GM18499 (cell line): ENCODE measurements at regions not wholly inside any gene's neighbourhood (a gene's known extent, or its start where the extent isn't known, plus 50 kb on each side); places are given as distances from the start of the nearest gene placed in this dataset.
"Not testable (repeated sequence)": the region's sequence is repeated elsewhere in the genome, so short reads cannot be mapped to it uniquely, and the experiment has no call there.

Source experiments
- ATAC-seq: cut with Tn5 transposase; IDR thresholded peaks from one replicate; pipeline ENCODE4 v1.9.1; 2021; ENCODE audit warnings: moderate number of reproducible peaks; ENCODE audit not compliant: insufficient read depth, unreplicated experiment

DNA sequence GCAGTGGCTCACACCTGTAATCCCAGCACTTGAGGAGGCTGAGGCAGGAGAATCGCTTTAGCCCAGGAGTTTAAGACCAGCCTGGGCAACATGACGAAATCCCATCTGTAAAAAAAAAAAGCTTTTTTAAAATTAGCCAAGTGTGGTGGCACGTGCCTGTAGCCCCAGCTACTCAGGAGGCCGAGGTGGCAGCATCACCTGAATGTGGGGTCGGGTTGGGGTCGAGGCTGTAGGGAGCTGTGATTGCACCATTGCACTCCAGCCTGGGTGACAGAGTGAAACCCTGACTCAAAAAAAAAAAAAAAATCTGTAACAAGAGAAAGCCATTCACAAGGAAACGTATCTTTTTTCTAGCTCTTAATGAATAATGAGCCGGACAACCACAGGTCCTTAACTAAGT, 74.7 kb upstream of the DLG1 start:
- no peak for ATAC-seq

DNA sequence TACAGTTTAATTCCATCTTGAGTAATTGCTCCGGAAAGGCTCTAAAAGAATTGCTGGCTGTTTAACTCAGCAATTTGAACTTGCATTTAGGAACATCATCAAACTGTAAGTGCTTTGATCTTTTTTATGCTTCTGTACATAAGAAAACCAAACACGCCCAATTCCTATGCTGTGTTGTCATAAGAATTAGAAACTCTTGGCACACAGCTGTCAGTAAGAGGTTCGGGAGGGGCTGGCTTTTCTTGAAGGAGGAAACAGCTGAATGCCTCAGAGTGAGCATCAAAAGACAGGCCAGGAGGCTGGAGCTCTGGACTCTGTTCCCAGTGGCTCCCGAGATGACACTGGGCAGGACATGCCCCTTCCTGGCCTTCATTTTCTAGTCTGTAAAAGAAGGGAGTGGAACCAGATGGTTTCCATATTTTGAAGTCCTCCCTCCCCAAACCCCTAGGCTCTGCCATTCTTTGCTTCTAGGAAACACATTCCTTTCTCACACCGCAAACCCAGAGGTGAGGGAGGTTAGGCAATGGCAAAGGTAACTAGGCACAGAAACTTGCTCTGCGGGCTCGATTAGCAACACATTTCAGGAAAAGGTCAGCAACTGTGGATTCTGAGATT, 73.7 kb upstream of the DLG1 start:
- ATAC-seq: no peak

DNA sequence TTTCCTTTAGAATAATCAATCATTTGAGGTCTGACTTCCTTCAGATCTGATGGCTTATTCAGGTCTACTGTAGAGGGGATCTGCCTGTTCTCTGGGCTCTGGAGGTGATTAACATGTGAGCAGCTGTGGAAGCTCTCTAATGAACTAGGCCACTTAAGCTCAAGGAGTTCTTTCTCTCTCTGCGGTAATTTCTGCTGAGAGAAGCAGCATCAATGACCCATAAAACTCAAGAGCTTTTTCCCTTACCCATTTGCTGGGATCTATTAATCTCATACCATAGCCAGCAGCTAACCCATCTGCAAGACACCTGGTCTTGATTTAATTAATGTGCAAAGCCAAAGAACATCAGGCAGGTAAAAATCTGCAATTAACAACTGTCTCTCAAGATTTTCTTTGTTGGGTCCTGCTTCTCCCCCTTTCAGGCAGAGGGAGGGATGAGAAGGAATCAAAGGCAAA, 73.2 kb upstream of the DLG1 start:
- ATAC-seq: no peak

DNA sequence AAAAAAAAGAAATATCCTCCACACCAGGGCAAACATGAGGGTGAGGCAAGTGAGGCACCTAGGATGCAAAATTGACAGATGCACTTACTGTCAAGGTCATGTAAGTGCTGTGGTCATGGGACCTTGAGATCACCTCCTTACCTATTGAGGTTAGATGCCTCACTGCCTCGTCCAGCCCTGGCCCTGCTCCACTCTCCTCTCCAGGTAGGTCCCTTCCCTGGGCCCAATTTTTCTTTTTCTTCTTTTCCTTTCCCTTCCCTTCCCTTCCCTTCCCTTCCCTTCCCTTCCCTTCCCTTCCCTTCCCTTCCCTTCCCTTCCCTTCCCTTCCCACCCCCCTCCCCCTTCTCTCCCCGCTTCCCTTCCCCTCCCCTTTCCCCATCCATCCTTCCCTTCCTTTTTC, 71.1 kb upstream of the DLG1 start:
- ATAC-seq: no peak

DNA sequence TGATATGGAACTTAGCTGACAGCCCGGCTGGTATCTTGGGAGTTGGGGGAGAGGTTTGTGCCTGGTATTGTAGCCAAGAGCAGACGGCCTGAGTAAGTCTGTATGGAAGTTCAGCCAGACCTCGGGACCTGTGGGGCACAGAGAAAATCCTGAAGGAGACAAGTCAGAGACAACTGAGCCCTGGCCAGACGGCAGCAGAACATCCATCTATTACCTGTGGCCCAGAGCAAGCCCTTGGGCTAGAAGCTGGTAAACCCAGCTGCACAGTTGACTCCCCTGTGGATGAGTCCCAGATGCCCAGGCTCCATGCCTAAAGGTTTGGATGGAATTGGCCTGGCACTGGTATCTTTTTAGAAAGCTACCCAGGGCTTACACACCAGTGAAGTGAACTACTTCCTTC, 70.4 kb upstream of the DLG1 start:
- no peak for ATAC-seq

DNA sequence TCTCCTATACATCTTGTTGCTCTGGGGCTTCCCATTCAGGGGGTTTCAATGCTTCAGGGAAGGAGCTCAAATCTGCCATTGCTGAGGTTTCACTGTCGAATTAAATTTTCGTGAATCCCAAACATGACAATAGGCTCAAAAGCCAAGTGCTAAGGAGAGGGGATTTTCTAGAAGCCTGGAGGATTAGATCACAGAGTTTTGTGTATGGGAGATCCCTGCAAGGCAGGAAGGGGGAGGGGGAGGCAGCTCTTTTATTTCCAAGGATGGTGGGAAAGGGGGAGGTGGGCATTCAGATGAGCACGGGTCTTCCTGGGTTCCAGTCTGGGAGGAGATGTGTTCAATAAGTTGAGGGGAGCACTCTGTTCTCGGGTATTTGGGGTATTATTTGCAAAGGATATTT, 69.9 kb upstream of the DLG1 start:
- ATAC-seq: no peak

DNA sequence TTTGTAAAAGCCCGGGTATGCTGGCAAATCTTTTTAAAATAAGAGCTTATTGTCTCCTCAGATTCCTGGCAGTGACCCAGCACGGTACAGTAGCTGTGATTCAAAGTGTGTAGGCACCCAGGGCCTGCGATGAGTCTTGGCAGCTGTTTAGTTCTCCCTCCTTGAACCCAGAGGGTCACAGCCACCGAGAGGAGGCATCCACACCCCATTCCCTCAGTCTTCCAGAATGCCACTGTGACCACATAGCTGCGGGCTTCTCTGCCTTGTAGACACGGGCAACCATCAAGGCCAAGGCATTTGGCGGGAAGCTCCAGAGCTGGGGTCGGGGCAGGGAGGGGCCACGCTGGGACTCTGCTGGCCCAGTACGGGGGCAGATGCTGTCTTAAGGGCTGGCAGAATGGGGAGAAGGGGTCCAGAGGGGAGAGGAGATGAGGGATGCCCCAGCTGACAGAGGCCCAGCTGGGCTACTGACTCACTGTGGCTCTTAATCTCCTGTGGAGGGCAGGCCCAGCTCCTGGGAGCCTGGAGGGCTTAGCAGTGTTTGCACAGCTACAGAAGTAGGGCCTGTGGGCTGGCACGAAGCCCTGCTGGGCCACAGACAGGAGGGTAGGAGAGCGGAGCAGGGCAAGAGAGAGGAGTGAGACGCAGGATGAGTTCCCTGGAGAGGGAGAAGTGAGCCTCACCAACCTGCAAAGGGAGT, 68.8 kb upstream of the DLG1 start:
- ATAC-seq: no peak

DNA sequence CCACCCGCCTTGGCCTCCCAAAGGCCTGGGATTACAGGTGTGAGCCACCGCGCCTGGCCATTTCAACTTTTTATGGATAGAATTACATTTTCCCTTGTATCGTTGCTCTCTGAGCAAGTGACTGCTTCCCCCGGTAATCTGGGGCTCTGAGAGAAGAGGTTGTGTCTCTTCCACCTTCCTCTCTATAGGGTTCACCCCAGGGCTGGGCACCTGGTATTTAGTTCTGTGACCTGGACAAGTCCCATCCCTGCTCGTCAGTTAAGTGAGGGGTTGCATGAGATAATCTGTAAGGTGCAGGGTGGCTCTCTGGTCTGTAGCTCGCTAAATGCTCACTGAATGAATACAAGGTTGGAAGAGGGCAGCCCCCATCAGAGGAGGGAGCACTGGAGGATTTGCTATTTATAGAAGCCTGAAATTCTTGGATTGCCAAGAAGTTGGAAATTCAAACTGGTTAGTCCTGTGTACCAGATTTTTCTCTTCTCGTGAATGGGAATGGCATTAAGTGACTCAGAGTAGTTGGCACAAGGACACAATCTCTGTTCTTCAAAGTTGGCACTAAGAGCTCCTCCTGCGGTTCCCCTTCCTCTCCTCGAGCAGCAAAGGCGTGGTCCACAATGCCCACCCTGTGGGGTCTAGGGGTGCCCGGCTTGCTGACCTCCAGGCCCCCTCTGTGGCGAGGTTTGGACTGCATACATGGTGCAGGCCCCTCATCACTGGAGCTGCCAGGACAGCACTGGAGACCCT, 68.1 kb upstream of the DLG1 start:
- no peak for ATAC-seq

DNA sequence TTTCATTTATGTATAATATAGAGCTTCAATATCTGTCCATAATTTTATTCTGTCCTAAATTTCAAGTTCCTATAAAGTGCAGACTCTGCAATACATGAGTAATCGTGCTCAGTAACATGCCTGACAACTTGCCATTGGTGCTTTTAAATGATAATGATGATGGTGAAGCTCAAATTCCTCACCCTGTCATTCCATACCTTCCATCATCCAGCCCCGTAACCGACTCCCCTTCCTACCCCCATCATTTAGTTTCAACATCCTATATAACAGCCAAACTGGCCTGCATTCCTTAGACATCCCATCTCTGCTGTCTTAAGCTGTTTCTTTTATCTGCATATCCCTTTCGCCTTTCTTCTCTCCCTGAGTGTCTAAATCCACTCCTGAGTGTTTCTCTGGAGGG, 67.2 kb upstream of the DLG1 start:
- no peak for ATAC-seq

DNA sequence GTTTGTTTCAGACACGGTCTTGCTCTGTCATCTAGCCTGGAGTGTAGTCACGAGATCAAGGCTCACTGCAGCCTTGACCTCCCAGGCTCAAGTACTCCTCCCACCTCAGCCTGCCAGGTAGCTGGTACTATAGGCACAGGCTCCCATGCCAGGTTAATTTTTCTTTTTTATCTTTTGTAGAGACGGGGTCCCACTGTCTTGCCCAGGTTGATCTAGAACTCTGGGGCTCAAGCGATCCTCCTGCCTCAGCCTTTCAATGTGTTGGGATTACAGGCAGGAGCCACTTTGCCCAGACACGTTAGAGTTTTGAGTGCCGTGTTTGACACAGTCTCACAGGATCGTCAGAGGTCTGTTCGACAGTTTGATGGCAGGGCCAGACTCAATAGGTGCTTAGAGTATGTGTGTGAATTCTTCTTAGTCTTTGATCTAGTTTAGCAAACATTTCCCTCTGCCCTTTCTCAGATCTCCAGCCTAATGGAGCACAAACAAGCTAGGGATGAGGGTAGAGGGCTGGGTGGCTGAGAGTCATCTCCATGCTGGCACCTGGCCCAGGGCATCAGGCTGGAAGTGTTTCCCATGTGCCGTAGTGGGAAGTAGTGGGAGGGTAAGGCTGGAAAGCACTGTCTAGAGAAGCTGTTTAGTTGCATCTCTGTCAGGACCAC, 66.1 kb upstream of the DLG1 start:
- no peak for ATAC-seq

DNA sequence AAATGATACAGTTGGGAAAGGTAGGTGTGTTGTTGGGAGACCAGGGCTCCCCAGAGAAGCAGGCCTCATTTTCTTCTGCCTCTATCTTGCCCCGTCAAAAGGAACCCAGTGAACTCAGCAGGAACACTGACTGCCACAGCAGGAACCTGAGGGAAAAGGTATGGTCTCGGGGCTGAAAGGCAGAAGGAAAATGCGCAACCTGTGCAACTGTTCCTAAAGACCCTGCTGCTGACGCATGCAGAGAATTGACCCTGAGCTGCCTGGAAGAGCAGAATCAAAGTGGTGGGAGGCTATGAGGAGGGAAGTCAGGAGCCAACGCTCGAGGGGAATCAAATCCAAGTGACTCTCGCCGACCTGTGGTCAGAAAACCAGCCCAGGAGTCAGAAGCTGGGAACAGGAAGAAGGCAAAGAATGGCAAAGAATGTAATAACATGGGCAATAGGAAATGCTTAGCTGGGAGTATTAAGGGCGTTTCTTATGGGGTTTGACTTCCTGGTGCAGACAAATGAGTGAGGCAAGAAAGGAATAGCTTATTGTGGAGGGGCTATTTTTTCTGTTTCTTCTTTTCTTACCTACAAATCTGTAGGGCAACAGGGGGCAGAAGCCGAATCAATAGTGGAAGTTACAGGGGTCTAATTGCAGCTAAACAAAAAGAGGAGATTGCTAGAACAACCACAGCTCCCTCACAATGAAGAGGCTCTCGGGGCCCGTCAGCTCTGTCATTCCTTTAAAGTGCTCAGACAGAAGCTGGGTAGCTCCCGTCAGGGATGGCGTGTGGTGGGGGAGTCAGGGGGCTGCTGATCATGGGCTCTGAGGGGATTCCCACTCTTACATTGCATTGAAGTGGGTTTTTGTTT, 65.4 kb upstream of the DLG1 start:
- no peak for ATAC-seq

DNA sequence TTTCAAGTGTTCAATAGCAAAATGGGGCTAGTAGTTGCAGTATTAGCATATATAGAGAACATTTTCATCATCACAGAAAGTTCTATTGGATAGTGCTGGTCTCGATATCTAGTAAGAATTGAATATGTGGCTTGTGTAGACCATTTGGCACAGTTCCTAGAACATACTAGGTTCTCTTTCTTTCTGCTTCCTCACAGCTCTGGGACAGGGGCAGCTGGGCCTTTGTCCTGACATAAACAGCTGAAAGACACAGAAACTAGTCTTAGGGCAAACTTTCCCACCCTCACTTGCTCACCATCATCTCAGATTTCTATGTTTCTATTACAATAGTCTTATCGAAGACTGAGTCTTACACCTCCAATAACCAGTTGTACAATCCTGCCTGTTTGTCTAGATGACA, 63.7 kb upstream of the DLG1 start:
- no peak for ATAC-seq

DNA sequence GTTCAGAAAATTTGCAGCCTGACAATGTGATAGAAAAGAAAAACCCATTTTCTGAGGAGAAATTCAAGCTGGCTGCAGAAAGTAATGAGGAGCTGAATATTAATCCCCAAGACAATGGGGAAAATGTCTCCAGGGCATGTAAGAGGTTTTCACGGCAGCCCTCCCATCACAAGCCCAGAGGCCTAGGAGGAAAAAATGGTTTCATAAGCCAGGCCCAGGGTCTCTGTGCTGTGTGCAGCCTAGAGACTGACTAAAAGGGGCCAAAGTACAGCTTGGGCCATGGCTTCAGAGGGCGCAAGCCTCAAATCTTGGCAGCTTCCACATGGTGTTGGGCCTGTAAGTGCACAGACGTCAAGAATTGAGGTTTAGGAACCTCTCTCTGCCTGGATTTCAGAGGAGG, 61.7 kb upstream of the DLG1 start:
- ATAC-seq: not testable (repeated sequence)

DNA sequence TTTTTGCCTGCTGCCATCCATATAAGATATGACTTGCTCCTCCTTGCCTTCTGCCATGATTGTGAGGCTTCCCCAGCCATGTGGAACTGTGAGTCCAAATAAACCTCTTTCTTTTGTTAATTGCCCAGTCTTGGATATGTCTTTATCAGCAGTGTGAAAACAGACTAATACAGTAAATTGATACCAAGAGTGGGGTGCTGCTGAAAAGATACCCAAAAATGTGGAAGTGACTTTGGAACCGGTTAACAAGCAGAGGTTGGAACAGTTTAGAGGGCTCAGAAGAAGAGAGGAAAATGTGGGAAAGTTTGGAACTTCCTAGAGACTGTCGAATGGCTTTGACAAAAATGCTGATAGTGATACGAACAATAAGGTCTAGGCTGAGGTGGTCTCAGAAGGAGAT, 61.1 kb upstream of the DLG1 start:
- ATAC-seq: not testable (repeated sequence)

DNA sequence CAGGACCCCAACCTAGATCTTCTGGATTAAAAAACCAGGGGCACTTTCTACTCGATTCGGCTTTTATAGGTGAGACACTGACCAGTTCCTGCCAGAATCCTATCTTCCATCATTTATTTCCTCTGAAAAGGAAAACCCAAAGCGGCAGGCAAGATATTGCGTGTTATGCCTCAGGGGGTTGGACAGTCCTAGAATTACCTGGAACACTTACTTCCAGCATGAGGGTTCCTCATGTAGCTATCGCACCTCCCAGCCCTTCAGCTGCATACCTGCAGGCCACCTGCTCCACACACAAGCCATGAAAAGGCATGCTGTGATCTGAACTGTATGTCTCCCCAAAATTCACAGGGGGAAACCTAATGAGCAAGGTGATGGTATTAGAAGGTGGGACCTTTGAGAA, 58.3 kb upstream of the DLG1 start:
- ATAC-seq: no peak

DNA sequence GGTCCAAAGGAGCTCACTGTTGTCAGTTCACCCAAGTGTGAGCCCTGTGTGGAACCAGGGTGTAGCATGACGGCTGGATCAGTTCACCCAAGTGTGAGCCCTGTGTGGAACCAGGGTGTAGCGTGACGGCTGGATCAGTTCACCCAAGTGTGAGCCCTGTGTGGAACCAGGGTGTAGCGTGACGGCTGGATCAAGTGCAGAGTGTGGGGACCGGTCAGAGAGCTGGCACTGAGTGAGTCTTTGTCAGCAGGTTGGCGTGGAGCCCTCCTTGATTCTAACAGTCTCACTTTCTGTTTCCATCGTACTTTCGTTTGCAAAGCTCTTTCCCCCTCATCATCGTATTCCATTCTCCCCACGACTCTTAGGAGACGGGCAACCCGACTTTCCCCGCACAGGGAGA, 57.9 kb upstream of the DLG1 start:
- no peak for ATAC-seq

DNA sequence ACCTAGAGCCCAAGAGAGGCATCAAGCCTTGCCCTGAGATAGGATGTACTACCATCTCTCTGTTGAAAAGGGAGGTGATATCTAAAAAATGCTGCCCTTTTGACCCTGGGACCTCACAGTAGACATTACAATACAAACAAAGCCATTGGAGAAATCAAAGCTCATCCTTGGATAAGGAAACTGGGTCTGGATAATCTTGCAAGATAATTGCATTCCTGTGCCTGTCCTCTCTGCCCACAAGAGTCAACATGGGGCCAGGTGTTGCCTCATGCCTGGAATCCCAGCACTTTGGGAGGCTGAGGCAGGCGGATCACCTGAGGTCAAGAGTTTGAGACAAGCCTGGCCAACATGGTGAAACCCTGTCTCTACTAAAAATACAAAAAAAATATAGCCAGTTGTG, 57.3 kb upstream of the DLG1 start:
- no peak for ATAC-seq

DNA sequence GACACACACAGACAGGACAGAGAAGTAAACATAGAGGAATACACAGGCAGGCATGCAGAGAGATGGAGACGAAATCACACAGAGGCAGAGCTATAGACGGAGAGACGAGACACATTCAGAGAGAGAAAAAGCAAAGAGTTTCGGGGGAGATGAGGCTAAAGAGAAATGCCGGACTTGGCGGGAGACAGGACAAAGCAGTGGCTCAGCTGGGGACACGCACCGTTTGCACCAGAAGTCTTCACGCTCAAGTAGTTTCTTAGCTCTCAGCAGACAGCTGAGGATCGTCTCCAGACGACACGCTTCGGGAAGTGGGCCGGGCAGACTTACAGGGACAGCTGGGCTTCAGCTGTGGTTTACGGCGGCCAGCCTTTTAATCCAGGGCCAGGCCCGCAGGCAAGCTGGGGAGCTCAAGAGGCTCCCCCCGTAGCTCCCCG, 56.2 kb upstream of the DLG1 start:
- no peak for ATAC-seq

DNA sequence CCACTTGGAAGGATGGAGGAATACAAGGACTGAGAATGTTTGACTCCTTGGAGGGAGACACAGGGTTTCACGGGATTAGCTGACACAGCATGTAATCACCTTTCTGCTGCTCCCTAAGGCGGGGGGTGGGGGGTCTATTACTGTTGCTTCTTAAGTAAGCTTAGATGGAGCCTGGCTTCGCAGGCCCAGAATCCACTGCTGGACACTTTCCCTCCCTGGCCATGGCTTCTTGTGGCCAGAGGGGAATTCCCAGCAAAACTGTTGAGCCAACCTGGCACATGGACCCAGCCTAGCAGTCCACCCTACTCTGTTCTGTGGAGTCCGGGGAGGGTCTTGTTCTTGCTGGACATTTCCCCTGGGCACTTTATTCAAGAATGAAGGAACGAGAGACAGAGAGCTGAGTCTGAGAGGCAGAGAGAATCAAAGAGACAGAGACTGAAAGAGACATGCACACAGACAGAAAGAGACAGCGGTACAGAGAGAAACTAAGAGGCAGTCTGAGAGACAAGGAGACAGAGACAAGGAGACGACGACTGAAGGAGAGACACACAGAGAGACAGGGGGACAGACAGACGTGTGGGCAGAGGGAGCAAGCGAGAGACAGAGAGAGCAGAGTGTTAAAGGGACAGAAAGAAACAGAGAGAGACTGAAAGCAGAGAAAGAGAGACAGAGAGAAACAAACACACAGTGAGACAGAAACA, 55.6 kb upstream of the DLG1 start:
- ATAC-seq: no peak
